ENCODE measurements at regions not wholly inside any gene's neighbourhood (a gene's known extent, or its start where the extent isn't known, plus 50 kb on each side); places are given as distances from the start of the nearest gene placed in this dataset.

- TF ChIP-seq ZNF362 (CRISPR knock-in tag; IDR thresholded peaks at IDR 0.05; ENCODE audit: borderline replicate concordance): no peak
- TF ChIP-seq RFX5 (IDR thresholded peaks at IDR 0.05; ENCODE audit: low read depth, low read length): no peak
- TF ChIP-seq HMGXB3 (CRISPR knock-in tag; IDR thresholded peaks at IDR 0.05; ENCODE audit: borderline replicate concordance): no peak
These were observed 64.7 kb upstream of the ACSL1 start for GRCh38 chr4:184890499-184890898.

Data from HepG2 (cell line).